Osteoblast (primary cell): ENCODE measurements at regions not wholly inside any gene's neighbourhood (a gene's known extent, or its start where the extent isn't known, plus 50 kb on each side); places are given as distances from the start of the nearest gene placed in this dataset.

Source experiments
- DNase-seq: peaks from one replicate; pipeline ENCODE4 v3.0.0; 2011; ENCODE audit warnings: low spot score, mixed read lengths; ENCODE audit not compliant: insufficient read length; ENCODE audit errors: missing footprints
- H2AFZ ChIP-seq: 2 replicates; pipeline ENCODE4 v1.6.0; 2011; ENCODE audit warnings: mild to moderate bottlenecking, low read length
- H3K27ac ChIP-seq: 2 replicates; pipeline ENCODE4 v1.5.1; 2011; ENCODE audit warnings: mild to moderate bottlenecking, low read depth, low read length, moderate library complexity
- H3K27me3 ChIP-seq: 2 replicates; pipeline ENCODE4 v1.6.0; 2012; ENCODE audit warnings: mild to moderate bottlenecking, control low read depth, inconsistent platforms, low read length, moderate library complexity; ENCODE audit not compliant: insufficient read depth
- H3K36me3 ChIP-seq: 2 replicates; pipeline ENCODE4 v1.5.1; 2011; ENCODE audit warnings: mild to moderate bottlenecking, low read length, control low read depth, moderate library complexity; ENCODE audit not compliant: insufficient read depth
- H3K4me1 ChIP-seq: 2 replicates; pipeline ENCODE4 v1.5.1; 2011; ENCODE audit warnings: mild to moderate bottlenecking, low read length, control low read depth, moderate library complexity; ENCODE audit not compliant: insufficient read depth
- H3K4me2 ChIP-seq: 2 replicates; pipeline ENCODE4 v1.6.0; 2011; ENCODE audit warnings: mild to moderate bottlenecking, low read length; ENCODE audit not compliant: insufficient read depth
- H3K4me3 ChIP-seq: fragments of 200-600 bp; sonication (generic); 3 replicates; pipeline ENCODE4 v1.5.1; 2012; ENCODE audit warnings: mild to moderate bottlenecking, low read length, inconsistent platforms; ENCODE audit not compliant: insufficient read depth
- H3K79me2 ChIP-seq: 2 replicates; pipeline ENCODE4 v1.6.0; 2012; ENCODE audit warnings: mild to moderate bottlenecking, low read length, control low read depth, inconsistent platforms; ENCODE audit not compliant: insufficient read depth
- H3K9me3 ChIP-seq: 2 replicates; pipeline ENCODE4 v1.5.1; 2011; ENCODE audit warnings: low read depth, low read length, control low read depth
- H4K20me1 ChIP-seq: 2 replicates; pipeline ENCODE4 v1.6.0; 2012; ENCODE audit warnings: mild to moderate bottlenecking, low read length, control low read depth; ENCODE audit not compliant: insufficient read depth
- CTCF ChIP-seq: IDR thresholded peaks from 2 replicates; pipeline ENCODE4 v1.5.1; 2011; ENCODE audit warnings: mild to moderate bottlenecking, low read depth, low read length, moderate library complexity; ENCODE audit errors: extremely low read depth

DNA sequence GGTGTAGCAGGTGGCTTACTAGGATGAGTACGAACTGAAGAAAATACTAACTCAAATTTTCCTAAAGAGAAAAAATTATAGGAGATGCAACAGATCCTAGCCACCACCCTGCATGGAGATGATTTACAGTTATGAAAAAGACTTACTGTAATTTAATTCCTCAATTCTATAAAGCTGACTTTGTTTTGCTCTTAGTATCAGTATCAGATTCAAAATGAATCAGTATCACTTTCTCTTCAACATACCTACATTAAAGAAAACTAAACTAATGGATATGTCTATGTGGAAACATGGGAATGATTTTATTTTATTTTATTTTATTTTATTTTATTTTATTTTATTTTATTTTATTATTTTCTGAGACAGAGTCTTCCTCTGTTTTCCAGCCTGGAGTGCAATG, 525.8 kb downstream of the NLGN4X start:
- Histone ChIP-seq H2AFZ (no peak overlapping the region), H3K4me2 (no peak overlapping the region), H3K36me3 (no peaks in the 10 kb centered on the region), H3K4me3 (no peak overlapping the region), H3K4me1 (no peaks in the 10 kb centered on the region), H3K27me3 (no peaks in the 10 kb centered on the region), H4K20me1 (no peaks in the 10 kb centered on the region), H3K27ac (no peak overlapping the region), H3K9me3 (no peaks in the 10 kb centered on the region), H3K79me2 (no peaks in the 10 kb centered on the region)
- TF ChIP-seq CTCF: no peak
- no peak for DNase-seq

DNA sequence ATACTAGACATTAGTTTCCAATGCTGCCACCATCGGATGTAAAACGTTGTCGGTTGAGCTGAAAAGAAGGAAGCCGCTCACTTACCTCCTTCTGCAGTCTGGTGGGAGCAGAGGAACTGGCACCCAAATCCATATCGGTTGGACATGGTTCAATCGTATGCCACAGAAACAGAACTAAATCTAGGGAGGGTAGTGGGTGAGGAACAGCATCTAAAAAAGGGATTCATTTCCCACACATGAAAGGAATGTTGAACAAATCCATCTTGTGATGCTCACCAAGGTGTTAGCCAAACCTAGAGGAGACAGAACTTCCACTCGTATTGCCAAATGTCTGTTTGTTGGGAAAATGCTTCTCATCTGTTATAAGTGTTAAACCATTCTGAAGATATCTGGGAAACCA, 532.7 kb downstream of the NLGN4X start:
- H4K20me1 ChIP-seq: no peaks in the 10 kb centered on the region
- H3K36me3 ChIP-seq: no peaks in the 10 kb centered on the region
- no peaks in the 10 kb centered on the region for H3K4me1 ChIP-seq
- no peaks in the 10 kb centered on the region for H3K27me3 ChIP-seq
- H3K27ac ChIP-seq: no peak overlapping the region
- no peak overlapping the region for H3K4me3 ChIP-seq
- DNase-seq: no peak
- no peaks in the 10 kb centered on the region for H3K79me2 ChIP-seq
- H2AFZ ChIP-seq: no peak overlapping the region
- H3K9me3 ChIP-seq: no peaks in the 10 kb centered on the region
- TF ChIP-seq CTCF: no peak
- no peak overlapping the region for H3K4me2 ChIP-seq

- H3K4me2 ChIP-seq: no peak overlapping the region
- TF ChIP-seq CTCF: no peak
- H3K4me3 ChIP-seq: no peak overlapping the region
- H2AFZ ChIP-seq: no peak overlapping the region
- H3K4me1 ChIP-seq: no peaks in the 10 kb centered on the region
- H4K20me1 ChIP-seq: no peaks in the 10 kb centered on the region
- no peaks in the 10 kb centered on the region for H3K36me3 ChIP-seq
- no peaks in the 10 kb centered on the region for H3K27me3 ChIP-seq
- no peak overlapping the region for H3K27ac ChIP-seq
- H3K79me2 ChIP-seq: no peaks in the 10 kb centered on the region
- peaks cover 6% of the 10 kb centered on the region for H3K9me3 ChIP-seq
- no peak for DNase-seq
Measured at GRCh38 chrX:5683996-5684395, 544.7 kb downstream of the NLGN4X start.

DNA sequence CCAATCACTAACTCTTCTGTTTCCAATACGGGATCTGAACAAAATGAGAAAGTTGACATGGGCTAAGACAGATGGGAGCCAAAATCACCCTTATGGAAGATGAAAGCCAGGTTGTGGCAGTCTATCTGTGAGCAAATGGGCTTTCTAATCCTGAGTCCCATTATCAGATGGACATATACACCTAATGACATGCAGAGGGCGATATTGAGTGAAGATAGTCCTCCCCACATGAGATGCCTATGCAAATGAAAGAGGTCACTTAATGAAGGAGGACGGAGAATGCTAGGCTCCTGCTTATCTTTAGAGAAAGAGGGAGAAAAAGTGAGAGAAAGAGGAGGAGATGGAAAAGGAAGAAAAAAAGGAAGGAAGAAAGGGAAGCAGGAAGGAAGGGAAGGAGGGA, 547.5 kb downstream of the NLGN4X start:
- Histone ChIP-seq H3K4me3 (no peak overlapping the region), H3K79me2 (no peaks in the 10 kb centered on the region), H2AFZ (no peak overlapping the region), H3K4me2 (no peak overlapping the region), H4K20me1 (no peaks in the 10 kb centered on the region), H3K27ac (no peak overlapping the region), H3K27me3 (no peaks in the 10 kb centered on the region), H3K4me1 (no peaks in the 10 kb centered on the region), H3K9me3 (peaks cover 3% of the 10 kb centered on the region), H3K36me3 (no peaks in the 10 kb centered on the region)
- no peak for DNase-seq
- no peak for TF ChIP-seq CTCF
